ENCODE measurements at regions not wholly inside any gene's neighbourhood (a gene's known extent, or its start where the extent isn't known, plus 50 kb on each side); places are given as distances from the start of the nearest gene placed in this dataset.

- no peak overlapping the region for H3K4me3 ChIP-seq
- no peaks in the 10 kb centered on the region for H3K4me1 ChIP-seq
- TF ChIP-seq CTCF (IDR thresholded peaks at IDR 0.05) = no peak
These were observed 75.8 kb upstream of the CCDC91 start for GRCh38 chr12:28114488-28114887.

GRCh38 chr12:28121433-28121832 lies 68.8 kb upstream of the CCDC91 start:
- Histone ChIP-seq H3K4me1 (no peaks in the 10 kb centered on the region), H3K27me3 (no peaks in the 10 kb centered on the region), H3K27ac (no peak overlapping the region), H3K9me3 (no peaks in the 10 kb centered on the region), H3K36me3 (no peaks in the 10 kb centered on the region), H3K4me3 (no peak overlapping the region)
- TF ChIP-seq CTCF (IDR thresholded peaks at IDR 0.05) = no peak
- DNase-seq (ENCODE audit: low spot score) = no peak

More at GRCh38 chr12:28114488-28114887, 75.8 kb upstream of the CCDC91 start:
- Histone ChIP-seq H3K9me3 (no peaks in the 10 kb centered on the region), H3K36me3 (no peaks in the 10 kb centered on the region), H3K27ac (no peak overlapping the region), H3K27me3 (no peaks in the 10 kb centered on the region)
- no peak for DNase-seq (ENCODE audit: low spot score)

- no peak for DNase-seq (ENCODE audit: low spot score)
- H3K27ac ChIP-seq = no peak overlapping the region
- no peak overlapping the region for H3K4me3 ChIP-seq
- no peaks in the 10 kb centered on the region for H3K27me3 ChIP-seq
- no peaks in the 10 kb centered on the region for H3K4me1 ChIP-seq
- H3K9me3 ChIP-seq = no peaks in the 10 kb centered on the region
- TF ChIP-seq CTCF (IDR thresholded peaks at IDR 0.05) = no peak
- no peaks in the 10 kb centered on the region for H3K36me3 ChIP-seq
These were observed 68.2 kb upstream of the CCDC91 start for GRCh38 chr12:28121899-28122655.

GRCh38 chr12:28122756-28123155 lies 67.5 kb upstream of the CCDC91 start:
- DNase-seq (ENCODE audit: low spot score) = no peak
- H3K27ac ChIP-seq = no peak overlapping the region
- H3K4me1 ChIP-seq = no peaks in the 10 kb centered on the region
- H3K36me3 ChIP-seq = no peaks in the 10 kb centered on the region
- no peaks in the 10 kb centered on the region for H3K9me3 ChIP-seq
- no peaks in the 10 kb centered on the region for H3K27me3 ChIP-seq
- no peak overlapping the region for H3K4me3 ChIP-seq
- TF ChIP-seq CTCF (IDR thresholded peaks at IDR 0.05) = no peak

- Histone ChIP-seq H3K4me1 (no peaks in the 10 kb centered on the region), H3K4me3 (no peak overlapping the region), H3K27ac (no peak overlapping the region), H3K36me3 (no peaks in the 10 kb centered on the region), H3K27me3 (no peaks in the 10 kb centered on the region), H3K9me3 (no peaks in the 10 kb centered on the region)
- TF ChIP-seq CTCF (IDR thresholded peaks at IDR 0.05) = no peak
- no peak for DNase-seq (ENCODE audit: low spot score)
These were observed 62.8 kb upstream of the CCDC91 start for GRCh38 chr12:28127455-28127854.

GRCh38 chr12:28129031-28129430 lies 61.2 kb upstream of the CCDC91 start:
- DNase-seq (ENCODE audit: low spot score) = no peak
- no peaks in the 10 kb centered on the region for H3K9me3 ChIP-seq
- no peak overlapping the region for H3K27ac ChIP-seq
- H3K27me3 ChIP-seq = no peaks in the 10 kb centered on the region
- H3K4me1 ChIP-seq = no peaks in the 10 kb centered on the region
- no peak for TF ChIP-seq CTCF (IDR thresholded peaks at IDR 0.05)
- H3K36me3 ChIP-seq = no peaks in the 10 kb centered on the region
- no peak overlapping the region for H3K4me3 ChIP-seq
